ENCODE measurements at regions not wholly inside any gene's neighbourhood (a gene's known extent, or its start where the extent isn't known, plus 50 kb on each side); places are given as distances from the start of the nearest gene placed in this dataset.

- Histone ChIP-seq H3K4me3 (no peak overlapping the region), H3K4me1 (peaks cover 0 to 24% (median 20%) of the 10 kb centered on the region in 4 donors), H3K36me3 (no peaks in the 10 kb centered on the region), H3K27ac (no peak overlapping the region), H3K9me3 (no peaks in the 10 kb centered on the region), H3K27me3 (no peaks in the 10 kb centered on the region)
- 72 to 79% methylated on average over 2 of the region's 2 CpGs for WGBS, 2 donors
- no peak for DNase-seq
- intact Hi-C loops (cut with DNase I), result loop anchor here (10.0 kb wide), 1 partner anchor 193 kb away; no protein-coding TSS in a partner anchor
- TF ChIP-seq EP300 (IDR thresholded peaks at IDR 0.05) (no peak), CTCF (IDR thresholded peaks at IDR 0.05) (no peak), POLR2AphosphoS5 (IDR thresholded peaks at IDR 0.05) (no peak), POLR2A (IDR thresholded peaks at IDR 0.05) (no peak)
These were observed 105.5 kb upstream of the MKLN1 start for GRCh38 chr7:131222171-131222570.

GRCh38 chr7:131223151-131223550 is 104.5 kb upstream of the MKLN1 start:
- H3K4me3 ChIP-seq, result no peak overlapping the region
- no peaks in the 10 kb centered on the region for H3K27me3 ChIP-seq
- no peaks in the 10 kb centered on the region for H3K36me3 ChIP-seq
- H3K27ac ChIP-seq, result no peak overlapping the region
- no peak for TF ChIP-seq CTCF (IDR thresholded peaks at IDR 0.05)
- no peak for TF ChIP-seq POLR2AphosphoS5 (IDR thresholded peaks at IDR 0.05)
- TF ChIP-seq EP300 (IDR thresholded peaks at IDR 0.05), result no peak
- TF ChIP-seq POLR2A (IDR thresholded peaks at IDR 0.05), result no peak
- H3K4me1 ChIP-seq, result peaks cover 0 to 24% (median 20%) of the 10 kb centered on the region in 4 donors
- intact Hi-C loops (cut with DNase I), result loop anchor here (10.0 kb wide), 1 partner anchor 192 kb away; no protein-coding TSS in a partner anchor
- no peaks in the 10 kb centered on the region for H3K9me3 ChIP-seq
- 94 to 98% methylated on average over 3 of the region's 3 CpGs for WGBS, 2 donors
- no peak for DNase-seq

DNA sequence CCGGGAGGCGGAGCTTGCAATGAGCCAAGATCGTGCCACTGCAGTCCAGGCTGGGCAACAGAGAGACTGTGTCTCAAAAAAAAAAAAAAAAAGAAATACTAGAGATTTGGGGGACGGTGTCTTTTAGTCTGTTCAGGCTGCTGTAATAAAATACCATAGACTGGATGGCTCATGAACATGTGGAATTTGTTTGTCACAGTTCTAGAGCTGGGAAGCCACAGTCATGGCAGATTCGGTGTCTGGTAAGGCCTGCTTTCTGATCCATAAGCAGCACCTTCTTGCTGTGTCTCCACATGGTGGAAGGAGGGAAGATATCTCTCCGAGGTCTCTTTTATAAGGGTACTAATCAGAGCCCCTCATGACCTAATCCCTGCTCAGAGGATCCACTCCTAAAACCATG is 102.7 kb upstream of the MKLN1 start:
- intact Hi-C loops (cut with DNase I), result loop anchor here (10.0 kb wide), 1 partner anchor 190 kb away; no protein-coding TSS in a partner anchor
- H3K4me1 ChIP-seq, result peaks cover 0 to 17% (median 16%) of the 10 kb centered on the region in 4 donors
- no peaks in the 10 kb centered on the region for H3K9me3 ChIP-seq
- TF ChIP-seq POLR2AphosphoS5 (IDR thresholded peaks at IDR 0.05), result no peak
- TF ChIP-seq CTCF (IDR thresholded peaks at IDR 0.05), result no peak
- TF ChIP-seq POLR2A (IDR thresholded peaks at IDR 0.05), result no peak
- TF ChIP-seq EP300 (IDR thresholded peaks at IDR 0.05), result no peak
- no peak for DNase-seq
- H3K27me3 ChIP-seq, result no peaks in the 10 kb centered on the region
- H3K36me3 ChIP-seq, result no peaks in the 10 kb centered on the region
- peak overlapping the region; percentile 70 to 73 (median 72) for H3K27ac ChIP-seq
- H3K4me3 ChIP-seq, result no peak overlapping the region
- 94 to 96% methylated on average over 6 of the region's 6 CpGs for WGBS, 2 donors

DNA sequence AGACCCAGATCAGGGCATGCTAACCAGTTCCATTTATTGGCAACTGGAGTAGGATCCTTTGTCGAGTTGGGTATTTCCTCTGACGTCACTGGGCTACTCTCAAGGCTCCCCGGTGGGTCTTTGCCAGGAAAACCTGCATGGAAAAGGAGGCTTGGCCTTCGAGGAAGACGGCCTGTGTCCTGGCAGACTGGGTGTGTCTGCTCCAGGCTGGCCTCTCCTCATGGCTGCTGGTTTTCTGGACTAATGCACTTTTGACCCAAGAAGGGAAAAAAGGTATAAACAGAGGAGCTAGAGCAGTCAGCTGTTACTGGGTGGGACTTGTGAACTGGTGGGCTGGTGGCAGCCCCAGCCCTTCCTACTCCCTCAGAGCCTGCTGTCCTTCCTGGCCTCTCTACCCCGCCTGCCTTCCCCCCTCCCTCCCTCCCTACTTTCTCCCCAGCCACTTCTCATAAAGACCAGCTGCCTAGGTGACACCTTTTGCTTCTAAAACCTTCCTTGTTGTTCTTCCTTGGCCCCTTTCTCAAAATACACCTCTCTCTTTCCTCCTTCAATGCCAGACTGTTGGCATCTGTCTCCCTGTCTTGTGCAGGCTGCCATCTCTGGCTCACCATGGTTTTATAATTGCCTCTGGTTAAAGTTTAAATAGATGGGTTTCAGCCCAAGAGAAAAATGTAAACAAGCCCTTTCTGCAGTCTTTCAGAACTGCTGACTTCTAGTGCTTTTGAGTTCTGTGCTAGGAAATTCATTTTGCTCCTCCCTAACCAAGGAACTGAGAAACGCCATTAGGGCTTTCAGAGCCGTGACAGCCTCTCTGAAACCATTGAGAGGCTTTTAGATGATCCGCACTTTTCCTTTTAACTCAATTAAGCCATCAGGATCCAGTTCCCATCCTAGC is 101.8 kb upstream of the MKLN1 start:
- WGBS, 2 donors, result 10 to 54% methylated on average over 9 of the region's 9 CpGs
- DNase-seq, result peak; percentile 84
- intact Hi-C loops (cut with DNase I), result loop anchor here (10.0 kb wide), 1 partner anchor 189 kb away; no protein-coding TSS in a partner anchor
- Histone ChIP-seq H3K4me3 (no peak overlapping the region), H3K36me3 (no peaks in the 10 kb centered on the region), H3K4me1 (peaks cover 0 to 17% (median 15%) of the 10 kb centered on the region in 4 donors), H3K27ac (peak overlapping the region; percentile 70 to 73 (median 72)), H3K9me3 (no peaks in the 10 kb centered on the region), H3K27me3 (no peaks in the 10 kb centered on the region)
- peak in 3 of 4 donors; percentile 50 to 78 (median 55) for TF ChIP-seq EP300 (IDR thresholded peaks at IDR 0.05)
- no peak for TF ChIP-seq POLR2A (IDR thresholded peaks at IDR 0.05)
- TF ChIP-seq CTCF (IDR thresholded peaks at IDR 0.05), result no peak
- TF ChIP-seq POLR2AphosphoS5 (IDR thresholded peaks at IDR 0.05), result peak; percentile 12 to 69 (median 22)

All from sigmoid colon (tissue), 6 donors.